ENCODE measurements at regions not wholly inside any gene's neighbourhood (a gene's known extent, or its start where the extent isn't known, plus 50 kb on each side); places are given as distances from the start of the nearest gene placed in this dataset.

- TF ChIP-seq CTCF (conservative IDR thresholded peaks at IDR 0.05; ENCODE audit: low read length), result no peak
- no peak for TF ChIP-seq EZH2phosphoT487 (IDR thresholded peaks at IDR 0.05; ENCODE audit: borderline replicate concordance, low read depth, low read length)
Observed at GRCh38 chr1:56335394-56335793, 244.0 kb downstream of the PLPP3 start.
